22Rv1 (cell line): ENCODE measurements at regions not wholly inside any gene's neighbourhood (a gene's known extent, or its start where the extent isn't known, plus 50 kb on each side); places are given as distances from the start of the nearest gene placed in this dataset.

Source experiments
- ZFX ChIP-seq: fragments of 450-650 bp; IDR thresholded peaks from 2 replicates; pipeline ENCODE4 v1.6.1; 2017; ENCODE audit warnings: antibody characterized with exemption, borderline replicate concordance
- TF ChIP-seq, protein P1 (sequence below): fragments of 450-650 bp; IDR thresholded peaks from 2 replicates; pipeline ENCODE4 v1.5.1; 2017; ENCODE audit warnings: mild to moderate bottlenecking

DNA sequence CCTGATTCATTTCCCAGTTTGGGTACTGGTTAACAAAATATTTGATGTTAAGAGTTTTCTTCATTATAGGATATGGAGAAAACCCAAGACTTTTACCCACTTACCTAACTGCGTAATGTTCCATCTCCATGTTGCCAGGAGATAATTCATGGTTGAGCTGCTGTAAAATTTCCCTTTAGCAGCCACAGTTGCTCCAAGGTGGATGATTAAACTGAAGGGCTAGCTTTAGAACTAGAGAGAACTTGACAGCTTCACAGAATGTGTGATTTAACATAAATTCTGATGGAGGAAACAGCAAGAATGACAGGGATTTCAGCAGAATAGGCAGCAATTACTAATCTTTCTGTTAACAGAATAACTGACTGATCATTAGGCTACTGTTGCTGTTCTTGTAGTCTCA is 236.1 kb downstream of the MEF2C start:
- TF ChIP-seq, protein P1, sequence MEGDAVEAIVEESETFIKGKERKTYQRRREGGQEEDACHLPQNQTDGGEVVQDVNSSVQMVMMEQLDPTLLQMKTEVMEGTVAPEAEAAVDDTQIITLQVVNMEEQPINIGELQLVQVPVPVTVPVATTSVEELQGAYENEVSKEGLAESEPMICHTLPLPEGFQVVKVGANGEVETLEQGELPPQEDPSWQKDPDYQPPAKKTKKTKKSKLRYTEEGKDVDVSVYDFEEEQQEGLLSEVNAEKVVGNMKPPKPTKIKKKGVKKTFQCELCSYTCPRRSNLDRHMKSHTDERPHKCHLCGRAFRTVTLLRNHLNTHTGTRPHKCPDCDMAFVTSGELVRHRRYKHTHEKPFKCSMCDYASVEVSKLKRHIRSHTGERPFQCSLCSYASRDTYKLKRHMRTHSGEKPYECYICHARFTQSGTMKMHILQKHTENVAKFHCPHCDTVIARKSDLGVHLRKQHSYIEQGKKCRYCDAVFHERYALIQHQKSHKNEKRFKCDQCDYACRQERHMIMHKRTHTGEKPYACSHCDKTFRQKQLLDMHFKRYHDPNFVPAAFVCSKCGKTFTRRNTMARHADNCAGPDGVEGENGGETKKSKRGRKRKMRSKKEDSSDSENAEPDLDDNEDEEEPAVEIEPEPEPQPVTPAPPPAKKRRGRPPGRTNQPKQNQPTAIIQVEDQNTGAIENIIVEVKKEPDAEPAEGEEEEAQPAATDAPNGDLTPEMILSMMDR: no peak
- no peak for TF ChIP-seq ZFX
